ENCODE measurements at regions not wholly inside any gene's neighbourhood (a gene's known extent, or its start where the extent isn't known, plus 50 kb on each side); places are given as distances from the start of the nearest gene placed in this dataset.

DNA sequence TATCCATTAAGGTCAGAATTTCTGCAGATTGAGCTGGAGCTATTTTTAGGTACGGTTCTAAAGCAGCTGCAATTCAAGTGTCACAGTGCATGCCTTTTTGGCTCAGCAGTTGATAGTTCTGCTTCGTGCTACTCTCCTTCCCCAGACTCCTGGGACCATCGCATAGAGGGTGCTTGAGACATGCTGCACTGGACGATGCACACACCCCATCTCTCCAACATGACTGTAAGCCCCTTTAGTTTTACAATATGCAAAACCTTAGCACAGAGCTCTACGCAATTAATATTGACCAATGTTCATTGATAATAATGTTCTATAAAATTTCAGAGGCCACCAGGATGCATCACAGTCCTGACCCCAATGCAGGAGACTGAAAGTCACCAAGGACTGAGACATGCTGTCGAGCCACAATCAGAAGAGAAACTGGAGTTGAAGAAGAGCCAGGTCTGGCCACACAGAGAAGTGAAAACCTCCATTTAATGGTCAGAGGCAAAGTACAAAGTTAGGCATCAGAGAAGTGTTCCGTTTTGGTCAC is 120.9 kb upstream of the ZC3H12C start:
- no peak for FAIRE-seq
- Histone ChIP-seq H3K27ac (ENCODE audit: control insufficient read depth, insufficient read depth, low read length) (no peak overlapping the region), H3K79me2 (ENCODE audit: control insufficient read depth, insufficient read depth, low read length) (no peaks in the 10 kb centered on the region), H3K9ac (ENCODE audit: control insufficient read depth, extremely low read depth, insufficient read depth, low read length) (no peak overlapping the region), H3K27me3 (ENCODE audit: control insufficient read depth, extremely low read depth, insufficient read depth, low read length) (no peaks in the 10 kb centered on the region), H3K4me2 (ENCODE audit: control insufficient read depth, extremely low read depth, insufficient read depth, low read depth, low read length) (no peak overlapping the region), H3K4me3 (ENCODE audit: control insufficient read depth in 2 of 3, extremely low read depth in 1 of 3, insufficient read depth in 2 of 3, low read depth in 1 of 3, low read length in 3 of 3) (no peak overlapping the region), H3K4me1 (ENCODE audit: control insufficient read depth, extremely low read depth, insufficient read depth, low read length) (peaks cover 10% of the 10 kb centered on the region), H3K36me3 (ENCODE audit: control insufficient read depth in 2 of 2, extremely low read depth in 1 of 2, insufficient read depth in 2 of 2, low read length in 2 of 2) (no peaks in the 10 kb centered on the region), H2AFZ (ENCODE audit: control insufficient read depth, low read length) (no peak overlapping the region), H4K20me1 (ENCODE audit: control insufficient read depth, extremely low read depth, insufficient read depth, low read length) (no peaks in the 10 kb centered on the region), H3K9me1 (ENCODE audit: control insufficient read depth, extremely low read depth, insufficient read depth, low read length) (no peaks in the 10 kb centered on the region), H3K9me3 (ENCODE audit: control insufficient read depth, low read depth, low read length) (no peaks in the 10 kb centered on the region)
- no peak for TF ChIP-seq EZH2 (IDR thresholded peaks at IDR 0.05; ENCODE audit: low read length)
- DNase-seq (ENCODE audit: low read depth, low spot score), result no peak
- dilution Hi-C loops (cut with MboI; ENCODE audit: extremely low pct_ligation_motif_present, low sequenced_read_pairs), result no loop called here

DNA sequence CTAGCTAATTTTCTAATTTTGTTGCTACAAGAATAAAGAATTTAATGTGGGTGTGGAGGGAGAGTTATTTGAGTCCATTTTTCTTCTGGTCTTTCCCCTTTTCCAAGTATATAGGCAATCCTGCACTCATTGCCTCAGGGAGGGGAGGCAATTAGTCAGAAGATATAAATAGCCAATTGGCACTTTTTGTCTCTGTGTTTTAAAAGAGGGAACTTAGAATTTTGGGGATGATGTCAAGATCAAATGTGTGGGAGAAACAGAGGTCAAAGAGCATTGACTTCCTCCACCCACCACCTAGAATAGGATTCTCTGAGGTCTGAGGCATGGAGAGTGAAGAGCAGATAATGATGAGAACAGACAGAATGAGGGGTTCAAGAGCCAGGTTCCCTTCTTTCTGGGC is 120.3 kb upstream of the ZC3H12C start:
- TF ChIP-seq EZH2 (IDR thresholded peaks at IDR 0.05; ENCODE audit: low read length), result no peak
- TF ChIP-seq, protein P1, sequence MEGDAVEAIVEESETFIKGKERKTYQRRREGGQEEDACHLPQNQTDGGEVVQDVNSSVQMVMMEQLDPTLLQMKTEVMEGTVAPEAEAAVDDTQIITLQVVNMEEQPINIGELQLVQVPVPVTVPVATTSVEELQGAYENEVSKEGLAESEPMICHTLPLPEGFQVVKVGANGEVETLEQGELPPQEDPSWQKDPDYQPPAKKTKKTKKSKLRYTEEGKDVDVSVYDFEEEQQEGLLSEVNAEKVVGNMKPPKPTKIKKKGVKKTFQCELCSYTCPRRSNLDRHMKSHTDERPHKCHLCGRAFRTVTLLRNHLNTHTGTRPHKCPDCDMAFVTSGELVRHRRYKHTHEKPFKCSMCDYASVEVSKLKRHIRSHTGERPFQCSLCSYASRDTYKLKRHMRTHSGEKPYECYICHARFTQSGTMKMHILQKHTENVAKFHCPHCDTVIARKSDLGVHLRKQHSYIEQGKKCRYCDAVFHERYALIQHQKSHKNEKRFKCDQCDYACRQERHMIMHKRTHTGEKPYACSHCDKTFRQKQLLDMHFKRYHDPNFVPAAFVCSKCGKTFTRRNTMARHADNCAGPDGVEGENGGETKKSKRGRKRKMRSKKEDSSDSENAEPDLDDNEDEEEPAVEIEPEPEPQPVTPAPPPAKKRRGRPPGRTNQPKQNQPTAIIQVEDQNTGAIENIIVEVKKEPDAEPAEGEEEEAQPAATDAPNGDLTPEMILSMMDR (optimal IDR thresholded peaks at IDR 0.05 in 1 of 3, IDR thresholded peaks at IDR 0.05 in 1 of 3, conservative IDR thresholded peaks at IDR 0.05 in 1 of 3; ENCODE audit: extremely low read depth in 1 of 3, insufficient read depth in 2 of 3, low read length in 3 of 3), result no peak
- Histone ChIP-seq H3K9me3 (ENCODE audit: control insufficient read depth, low read depth, low read length) (no peaks in the 10 kb centered on the region), H3K4me1 (ENCODE audit: control insufficient read depth, extremely low read depth, insufficient read depth, low read length) (peaks cover 10% of the 10 kb centered on the region), H3K27me3 (ENCODE audit: control insufficient read depth, extremely low read depth, insufficient read depth, low read length) (no peaks in the 10 kb centered on the region), H3K4me2 (ENCODE audit: control insufficient read depth, extremely low read depth, insufficient read depth, low read depth, low read length) (no peak overlapping the region), H3K27ac (ENCODE audit: control insufficient read depth, insufficient read depth, low read length) (no peak overlapping the region), H3K36me3 (ENCODE audit: control insufficient read depth in 2 of 2, extremely low read depth in 1 of 2, insufficient read depth in 2 of 2, low read length in 2 of 2) (no peaks in the 10 kb centered on the region), H3K4me3 (ENCODE audit: control insufficient read depth in 2 of 3, extremely low read depth in 1 of 3, insufficient read depth in 2 of 3, low read depth in 1 of 3, low read length in 3 of 3) (no peak overlapping the region), H3K9me1 (ENCODE audit: control insufficient read depth, extremely low read depth, insufficient read depth, low read length) (no peaks in the 10 kb centered on the region), H3K79me2 (ENCODE audit: control insufficient read depth, insufficient read depth, low read length) (no peaks in the 10 kb centered on the region), H3K9ac (ENCODE audit: control insufficient read depth, extremely low read depth, insufficient read depth, low read length) (no peak overlapping the region), H2AFZ (ENCODE audit: control insufficient read depth, low read length) (no peak overlapping the region), H4K20me1 (ENCODE audit: control insufficient read depth, extremely low read depth, insufficient read depth, low read length) (no peaks in the 10 kb centered on the region)
- DNase-seq (ENCODE audit: low read depth, low spot score), result no peak
- dilution Hi-C loops (cut with MboI; ENCODE audit: extremely low pct_ligation_motif_present, low sequenced_read_pairs), result no loop called here
- no peak for FAIRE-seq

DNA sequence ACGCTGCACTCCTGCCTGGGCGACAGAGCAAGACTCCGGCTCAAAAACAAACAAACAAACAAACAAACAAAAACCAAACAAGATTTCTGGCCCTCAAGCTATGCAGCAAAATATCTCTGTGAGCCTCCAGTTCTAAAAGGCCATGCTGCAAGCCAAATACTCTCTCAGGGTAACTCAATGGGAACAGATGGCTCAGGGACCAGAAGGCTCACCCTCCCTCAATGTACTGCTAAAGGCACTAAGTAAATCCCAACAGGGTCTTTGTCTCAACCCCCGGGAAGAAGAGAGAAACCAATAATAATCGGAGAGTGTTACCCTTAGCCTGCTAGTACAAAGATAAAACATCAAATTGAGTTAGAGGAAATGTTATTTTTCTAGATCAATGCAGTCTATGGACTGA is 119.7 kb upstream of the ZC3H12C start:
- Histone ChIP-seq H3K27me3 (ENCODE audit: control insufficient read depth, extremely low read depth, insufficient read depth, low read length) (no peaks in the 10 kb centered on the region), H3K4me3 (ENCODE audit: control insufficient read depth in 2 of 3, extremely low read depth in 1 of 3, insufficient read depth in 2 of 3, low read depth in 1 of 3, low read length in 3 of 3) (no peak overlapping the region), H3K36me3 (ENCODE audit: control insufficient read depth in 2 of 2, extremely low read depth in 1 of 2, insufficient read depth in 2 of 2, low read length in 2 of 2) (no peaks in the 10 kb centered on the region), H3K9me3 (ENCODE audit: control insufficient read depth, low read depth, low read length) (no peaks in the 10 kb centered on the region), H3K79me2 (ENCODE audit: control insufficient read depth, insufficient read depth, low read length) (no peaks in the 10 kb centered on the region), H3K4me1 (ENCODE audit: control insufficient read depth, extremely low read depth, insufficient read depth, low read length) (peaks cover 10% of the 10 kb centered on the region), H3K9me1 (ENCODE audit: control insufficient read depth, extremely low read depth, insufficient read depth, low read length) (no peaks in the 10 kb centered on the region), H4K20me1 (ENCODE audit: control insufficient read depth, extremely low read depth, insufficient read depth, low read length) (no peaks in the 10 kb centered on the region), H3K9ac (ENCODE audit: control insufficient read depth, extremely low read depth, insufficient read depth, low read length) (no peak overlapping the region), H3K4me2 (ENCODE audit: control insufficient read depth, extremely low read depth, insufficient read depth, low read depth, low read length) (no peak overlapping the region), H2AFZ (ENCODE audit: control insufficient read depth, low read length) (no peak overlapping the region), H3K27ac (ENCODE audit: control insufficient read depth, insufficient read depth, low read length) (no peak overlapping the region)
- TF ChIP-seq, protein P1 (optimal IDR thresholded peaks at IDR 0.05 in 1 of 3, IDR thresholded peaks at IDR 0.05 in 1 of 3, conservative IDR thresholded peaks at IDR 0.05 in 1 of 3; ENCODE audit: extremely low read depth in 1 of 3, insufficient read depth in 2 of 3, low read length in 3 of 3), result no peak
- TF ChIP-seq EZH2 (IDR thresholded peaks at IDR 0.05; ENCODE audit: low read length), result no peak
- dilution Hi-C loops (cut with MboI; ENCODE audit: extremely low pct_ligation_motif_present, low sequenced_read_pairs), result no loop called here
- DNase-seq (ENCODE audit: low read depth, low spot score), result no peak
- no peak for FAIRE-seq
